ENCODE measurements at regions not wholly inside any gene's neighbourhood (a gene's known extent, or its start where the extent isn't known, plus 50 kb on each side); places are given as distances from the start of the nearest gene placed in this dataset.

GRCh38 chr5:124523897-124524296 is 222.5 kb downstream of the ZNF608 start:
- H3K27ac ChIP-seq (ENCODE audit: insufficient read length, low read depth, low read length): no peak overlapping the region
- Mint-ChIP-seq H3K4me3 (no peak overlapping the region), H3K9me3 (peaks cover 2 to 7% of the 10 kb centered on the region in 2 experiments; a peak in 3 of 5 replicates), H3K27me3 (ENCODE audit: low read depth) (peaks cover 1% of the 10 kb centered on the region; the same call in 1 of the 2 replicates), H3K4me1 (no peaks in the 10 kb centered on the region), H3K36me3 (ENCODE audit: insufficient read depth in 1 of 3, low read depth in 3 of 3) (peaks cover 0 to 14% (median 4%) of the 10 kb centered on the region in 3 experiments; a peak in 4 of 7 replicates), H3K27ac (no peak overlapping the region)
- H2AK5ac ChIP-seq (ENCODE audit: insufficient read length, low read length): no peak overlapping the region
- H2BK120ac ChIP-seq (ENCODE audit: low read depth, low read length, poor library complexity, severe bottlenecking): no peak overlapping the region
- H3K4ac ChIP-seq (ENCODE audit: low read depth, low read length): no peak overlapping the region
- H2BK5ac ChIP-seq (ENCODE audit: insufficient read length, low read length): no peak overlapping the region
- no peak overlapping the region for H3K18ac ChIP-seq (ENCODE audit: insufficient read length, low read depth, low read length)
- WGBS (ENCODE audit: extremely low coverage, insufficient read length, low lambda C conversion rate): no CpG with 5 or more reads among the region's 5 CpGs
- no peak for DNase-seq
- H3K4me1 ChIP-seq (ENCODE audit: insufficient read depth, low read length): no peaks in the 10 kb centered on the region
- no peak overlapping the region for H2BK15ac ChIP-seq (ENCODE audit: low read depth, low read length)
- no peaks in the 10 kb centered on the region for H3K79me2 ChIP-seq (ENCODE audit: insufficient read depth, low read length)
- H3T11ph ChIP-seq (ENCODE audit: low read length): no peak overlapping the region
- no peak overlapping the region for H4K91ac ChIP-seq (ENCODE audit: insufficient read length, low read depth, low read length)
- no peak overlapping the region for H3K56ac ChIP-seq (ENCODE audit: insufficient read length, low read depth, low read length)
- no peak overlapping the region for H2AFZ ChIP-seq (ENCODE audit: low read length)
- H4K5ac ChIP-seq (ENCODE audit: insufficient read length, low read depth, low read length): no peak overlapping the region
- H3K27me3 ChIP-seq (ENCODE audit: insufficient read depth, low read length): no peaks in the 10 kb centered on the region
- H2BK20ac ChIP-seq (ENCODE audit: low read depth, low read length, poor library complexity, severe bottlenecking): no peak overlapping the region
- no peak overlapping the region for H3K4me2 ChIP-seq (ENCODE audit: insufficient read depth, insufficient read length, low read length)
- TF ChIP-seq CTCF (conservative IDR thresholded peaks at IDR 0.05): no peak
- no peaks in the 10 kb centered on the region for H3K79me1 ChIP-seq (ENCODE audit: insufficient read depth, low read depth, low read length, poor library complexity, severe bottlenecking)
- no peak overlapping the region for H3K14ac ChIP-seq (ENCODE audit: insufficient read depth, low read length)
- H3K23ac ChIP-seq (ENCODE audit: insufficient read length, low read depth, low read length): no peak overlapping the region
- no peak overlapping the region for H4K8ac ChIP-seq (replicated peaks; ENCODE audit: insufficient read length, low read depth, low read length)
- no peak overlapping the region for H2BK12ac ChIP-seq (ENCODE audit: insufficient read length, low read depth, low read length)
- H3K23me2 ChIP-seq (ENCODE audit: insufficient read length, low read depth, low read length, poor library complexity, severe bottlenecking): no peaks in the 10 kb centered on the region
- no peaks in the 10 kb centered on the region for H4K20me1 ChIP-seq (ENCODE audit: control insufficient read depth, insufficient read depth, insufficient read length)
- no peak overlapping the region for H3K9ac ChIP-seq (ENCODE audit: extremely low read depth, insufficient read length, low read length)
- H3K9me3 ChIP-seq (ENCODE audit: control insufficient read depth, low read depth, low read length): no peaks in the 10 kb centered on the region
